Neuronal stem cell (in vitro differentiated cells): ENCODE measurements at regions not wholly inside any gene's neighbourhood (a gene's known extent, or its start where the extent isn't known, plus 50 kb on each side); places are given as distances from the start of the nearest gene placed in this dataset.

Source experiments
- DNase-seq: peaks from one replicate; pipeline ENCODE4 v3.0.0-alpha.2; 2013; ENCODE audit warnings: low spot score
- H2AFZ ChIP-seq: one replicate; pipeline ENCODE4 v1.6.1; 2013; ENCODE audit warnings: mild to moderate bottlenecking, low read length, inconsistent platforms
- H2AK5ac ChIP-seq: 2 replicates; pipeline ENCODE4 v1.6.1; 2013; ENCODE audit warnings: low read depth, mild to moderate bottlenecking, inconsistent platforms, low read length, moderate library complexity, mixed read lengths
- H2BK120ac ChIP-seq: 2 replicates; pipeline ENCODE4 v1.6.1; 2013; ENCODE audit warnings: low read depth, mild to moderate bottlenecking, inconsistent platforms, low read length, moderate library complexity, mixed read lengths
- H2BK12ac ChIP-seq: one replicate; pipeline ENCODE4 v1.6.1; 2013; ENCODE audit warnings: low read length, inconsistent platforms
- H2BK15ac ChIP-seq: 2 replicates; pipeline ENCODE4 v1.6.1; 2013; ENCODE audit warnings: mild to moderate bottlenecking, low read length, inconsistent platforms, mixed read lengths
- H2BK5ac ChIP-seq: one replicate; pipeline ENCODE4 v1.6.1; 2013; ENCODE audit warnings: inconsistent platforms, mild to moderate bottlenecking, low read length, moderate library complexity
- H3K14ac ChIP-seq: one replicate; pipeline ENCODE4 v1.6.1; 2013; ENCODE audit warnings: low read length, inconsistent platforms
- H3K18ac ChIP-seq: 2 replicates; pipeline ENCODE4 v1.6.1; 2013; ENCODE audit warnings: low read length, inconsistent platforms
- H3K23ac ChIP-seq: 2 replicates; pipeline ENCODE4 v1.6.1; 2013; ENCODE audit warnings: low read depth, mild to moderate bottlenecking, mixed read lengths, low read length, inconsistent platforms; ENCODE audit not compliant: poor library complexity
- H3K27ac ChIP-seq: replicated peaks from 3 replicates; pipeline ENCODE4 v1.5.1; 2013; ENCODE audit warnings: low read length, inconsistent platforms
- H3K27me3 ChIP-seq, 3 experiments: 2 replicates each; pipeline ENCODE4 v1.6.1; 2013; ENCODE audit warnings: low read length in 3 of 3, mild to moderate bottlenecking in 2 of 3, inconsistent platforms in 1 of 3, low read depth in 1 of 3, mixed read lengths in 1 of 3, moderate library complexity in 1 of 3; ENCODE audit not compliant: control insufficient read depth in 3 of 3, insufficient read depth in 3 of 3
- H3K36me3 ChIP-seq, 2 donors: replicated peaks in 1 of 2; 2 replicates each; pipeline ENCODE4 v1.6.1; 2013; ENCODE audit warnings: low read length in 2 of 2; ENCODE audit not compliant: control insufficient read depth in 2 of 2, insufficient read depth in 2 of 2
- H3K4ac ChIP-seq: 2 replicates; pipeline ENCODE4 v1.6.1; 2013; ENCODE audit warnings: inconsistent platforms, mild to moderate bottlenecking, low read length, moderate library complexity
- H3K4me1 ChIP-seq, 2 donors: 1 replicate in 1 of 2; 2 replicates in 1 of 2; pipeline ENCODE4 v1.6.1; 2013; ENCODE audit warnings: low read length in 2 of 2, low read depth in 1 of 2; ENCODE audit not compliant: control insufficient read depth in 2 of 2, insufficient read depth in 1 of 2
- H3K4me2 ChIP-seq: one replicate; pipeline ENCODE4 v1.6.1; 2013; ENCODE audit warnings: mild to moderate bottlenecking, low read length, inconsistent platforms; ENCODE audit not compliant: insufficient read depth, poor library complexity, severe bottlenecking
- H3K4me3 ChIP-seq, 2 donors: 2 replicates each; pipeline ENCODE4 v1.5.1; 2013; ENCODE audit warnings: low read length in 2 of 2, mild to moderate bottlenecking in 2 of 2, inconsistent platforms in 1 of 2, moderate library complexity in 1 of 2
- H3K79me1 ChIP-seq: one replicate; pipeline ENCODE4 v1.6.1; 2013; ENCODE audit warnings: low read depth, mild to moderate bottlenecking, inconsistent platforms, low read length, moderate library complexity
- H3K9ac ChIP-seq: one replicate; pipeline ENCODE4 v1.6.1; 2013; ENCODE audit warnings: mild to moderate bottlenecking, low read depth, low read length, inconsistent platforms; ENCODE audit not compliant: poor library complexity
- H3K9me3 ChIP-seq, 2 donors: replicated peaks in 1 of 2; 2 replicates each; pipeline versions ENCODE3 to v1.6.1; 2013; ENCODE audit warnings: low read length in 2 of 2, mild to moderate bottlenecking in 2 of 2, inconsistent platforms in 1 of 2, low read depth in 1 of 2, mixed read lengths in 1 of 2, moderate library complexity in 1 of 2; ENCODE audit not compliant: control insufficient read depth in 2 of 2, insufficient read depth in 1 of 2
- H4K8ac ChIP-seq: one replicate; pipeline ENCODE4 v1.6.1; 2013; ENCODE audit warnings: low read depth, mild to moderate bottlenecking, inconsistent platforms, low read length, moderate library complexity
- H4K91ac ChIP-seq: one replicate; pipeline ENCODE4 v1.6.1; 2013; ENCODE audit warnings: low read length, low read depth, mild to moderate bottlenecking, inconsistent platforms; ENCODE audit not compliant: poor library complexity
- WGBS, 2 donors: extraction: QIAGEN DNeasy Blood & Tissue Kit; methylation state at CpG; one replicate each; pipeline ENCODE4 v1.1.7; 2013; ENCODE audit warnings: missing lambda C conversion rate in 2 of 2, mixed read lengths in 1 of 2; ENCODE audit not compliant: insufficient read length in 2 of 2, insufficient replicate concordance in 1 of 2; ENCODE audit errors: extremely low coverage in 2 of 2; 5-methylcytosine and 5-hydroxymethylcytosine counted together

DNA sequence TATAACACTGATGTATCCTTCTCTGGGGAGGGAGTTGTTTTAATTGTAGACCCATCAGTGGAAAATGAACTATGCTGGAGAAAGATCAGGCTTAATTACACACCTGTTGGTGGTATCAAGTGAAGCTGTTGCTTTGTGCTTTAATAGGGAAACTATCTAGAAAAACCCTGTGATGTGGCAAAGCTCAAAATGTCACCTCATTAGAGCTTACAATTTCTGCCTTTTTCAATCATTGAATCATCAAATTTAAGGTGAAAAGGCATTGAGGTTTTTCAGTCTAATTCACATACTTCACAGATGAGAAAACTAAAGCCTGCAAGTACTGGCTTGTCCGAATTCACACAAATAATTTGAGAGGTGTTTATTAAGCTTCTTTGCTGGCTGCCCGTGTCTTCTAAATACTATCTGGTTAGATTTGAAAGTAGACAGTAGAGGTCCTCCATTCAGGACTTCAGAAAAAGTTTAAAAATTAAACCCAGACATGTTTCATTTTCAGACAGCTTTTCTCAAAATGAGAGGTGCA lies 143.3 kb upstream of the MAP3K7 start:
- Histone ChIP-seq H3K23ac (no peak overlapping the region), H3K4me3 (no peak overlapping the region), H3K9me3 (no peaks in the 10 kb centered on the region), H3K4me1 (no peaks in the 10 kb centered on the region), H2BK120ac (no peak overlapping the region), H3K27ac (no peak overlapping the region), H3K79me1 (no peaks in the 10 kb centered on the region), H3K4me2 (no peak overlapping the region), H3K27me3 (peaks cover 0 to 3% (median 0%) of the 10 kb centered on the region in 3 experiments), H3K14ac (no peak overlapping the region), H3K4ac (no peak overlapping the region), H4K8ac (no peak overlapping the region), H3K36me3 (no peaks in the 10 kb centered on the region), H2BK5ac (no peak overlapping the region), H2AFZ (no peak overlapping the region), H2BK15ac (no peak overlapping the region), H4K91ac (no peak overlapping the region), H3K18ac (no peak overlapping the region), H2BK12ac (no peak overlapping the region), H3K9ac (no peak overlapping the region), H2AK5ac (no peak overlapping the region)
- no peak for DNase-seq
- no CpG with 5 or more reads among the region's 2 CpGs for WGBS, 2 donors

DNA sequence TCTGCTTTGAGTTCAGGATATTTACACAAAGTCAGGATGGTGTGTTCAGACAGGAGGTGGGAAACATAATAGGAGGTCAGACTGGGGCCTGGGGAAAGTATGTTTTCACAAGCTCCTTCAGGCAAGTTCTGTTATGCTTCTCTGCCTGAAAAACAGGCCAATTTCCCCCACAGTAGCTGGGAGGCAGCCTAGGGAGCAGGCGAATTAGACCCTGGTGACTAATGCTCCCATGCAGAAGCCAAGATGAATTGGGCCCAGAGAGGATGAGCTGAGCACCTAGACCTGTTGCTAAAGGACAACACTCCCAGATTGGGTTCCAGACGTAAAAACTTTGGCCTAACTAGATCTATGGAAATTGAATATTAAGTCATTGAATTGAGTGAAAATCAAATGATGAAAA lies 142.2 kb upstream of the MAP3K7 start:
- no peak overlapping the region for H3K4ac ChIP-seq
- no peak overlapping the region for H2AFZ ChIP-seq
- H3K27me3 ChIP-seq, result peaks cover 0 to 3% (median 0%) of the 10 kb centered on the region in 3 experiments
- H2BK120ac ChIP-seq, result no peak overlapping the region
- H3K36me3 ChIP-seq, result no peaks in the 10 kb centered on the region
- no peaks in the 10 kb centered on the region for H3K79me1 ChIP-seq
- no peak overlapping the region for H2BK5ac ChIP-seq
- no peak overlapping the region for H3K4me2 ChIP-seq
- no peak overlapping the region for H2BK15ac ChIP-seq
- no peak for DNase-seq
- no peak overlapping the region for H4K91ac ChIP-seq
- no peak overlapping the region for H4K8ac ChIP-seq
- H2BK12ac ChIP-seq, result no peak overlapping the region
- no peak overlapping the region for H3K18ac ChIP-seq
- no peak overlapping the region for H3K27ac ChIP-seq
- no peaks in the 10 kb centered on the region for H3K9me3 ChIP-seq
- H3K14ac ChIP-seq, result no peak overlapping the region
- no peak overlapping the region for H3K9ac ChIP-seq
- WGBS, 2 donors, result no CpG with 5 or more reads among the region's 2 CpGs
- H3K23ac ChIP-seq, result no peak overlapping the region
- H3K4me1 ChIP-seq, result no peaks in the 10 kb centered on the region
- no peak overlapping the region for H3K4me3 ChIP-seq
- H2AK5ac ChIP-seq, result no peak overlapping the region

DNA sequence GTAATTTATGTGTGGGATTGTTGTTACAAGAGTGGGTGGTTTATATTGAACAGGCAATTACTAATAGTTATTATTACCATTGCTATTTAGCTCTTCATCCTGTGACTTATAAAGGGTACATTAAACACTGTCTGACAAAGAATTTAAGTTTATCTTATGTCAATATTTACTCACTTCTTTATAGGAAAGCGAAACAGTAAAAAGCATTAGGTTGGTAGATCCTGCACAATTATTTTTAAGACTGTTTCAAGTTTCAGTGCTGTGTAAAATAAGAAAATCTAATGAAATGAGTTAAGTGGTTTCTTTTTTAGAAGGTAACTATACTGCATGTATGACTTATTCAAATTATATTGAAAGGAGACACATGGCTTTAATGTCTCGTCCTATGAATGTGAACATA lies 135.8 kb upstream of the MAP3K7 start:
- Histone ChIP-seq H4K91ac (no peak overlapping the region), H3K18ac (no peak overlapping the region), H3K14ac (no peak overlapping the region), H2BK120ac (no peak overlapping the region), H2BK5ac (no peak overlapping the region), H3K23ac (no peak overlapping the region), H3K9me3 (no peaks in the 10 kb centered on the region), H3K27me3 (peaks cover 0 to under 1% (median 0%) of the 10 kb centered on the region in 3 experiments), H3K4me2 (no peak overlapping the region), H3K27ac (no peak overlapping the region), H2BK15ac (no peak overlapping the region), H3K9ac (no peak overlapping the region), H3K4me1 (no peaks in the 10 kb centered on the region), H3K36me3 (no peaks in the 10 kb centered on the region), H2AK5ac (no peak overlapping the region), H3K4me3 (no peak overlapping the region), H3K79me1 (no peaks in the 10 kb centered on the region), H3K4ac (no peak overlapping the region), H4K8ac (no peak overlapping the region), H2BK12ac (no peak overlapping the region), H2AFZ (no peak overlapping the region)
- WGBS, 2 donors, result no CpG with 5 or more reads among the region's 2 CpGs
- DNase-seq, result no peak

DNA sequence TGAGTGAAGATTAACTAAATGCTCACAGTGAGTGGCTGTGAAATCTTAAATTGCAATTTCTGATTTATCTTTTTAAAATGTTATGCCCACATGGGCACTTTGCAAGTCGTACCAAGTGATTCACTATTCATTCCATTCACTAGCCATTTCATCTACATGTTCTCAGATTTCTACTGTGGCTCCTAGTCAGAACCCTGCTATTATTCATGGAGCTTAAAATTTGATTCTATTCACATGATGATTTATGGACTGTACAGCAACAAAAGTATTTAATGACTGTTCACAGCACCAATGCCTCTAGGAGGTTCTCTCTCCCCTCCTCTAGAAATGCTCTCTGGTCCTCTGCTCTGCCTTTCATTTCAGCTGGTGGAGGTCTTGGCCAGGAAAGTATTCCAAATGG lies 133.5 kb upstream of the MAP3K7 start:
- H2BK15ac ChIP-seq, result no peak overlapping the region
- H3K27me3 ChIP-seq, result peaks cover 0 to 4% (median 0%) of the 10 kb centered on the region in 3 experiments
- no peak overlapping the region for H3K27ac ChIP-seq
- no peak overlapping the region for H3K23ac ChIP-seq
- H3K79me1 ChIP-seq, result no peaks in the 10 kb centered on the region
- no peak overlapping the region for H3K4ac ChIP-seq
- H2BK5ac ChIP-seq, result no peak overlapping the region
- H3K18ac ChIP-seq, result no peak overlapping the region
- no peak overlapping the region for H2BK120ac ChIP-seq
- H3K4me1 ChIP-seq, result peaks cover 0 to 2% of the 10 kb centered on the region in 2 donors
- H3K4me2 ChIP-seq, result no peak overlapping the region
- H3K14ac ChIP-seq, result no peak overlapping the region
- H3K9ac ChIP-seq, result no peak overlapping the region
- no peak overlapping the region for H4K8ac ChIP-seq
- H2AK5ac ChIP-seq, result no peak overlapping the region
- no peaks in the 10 kb centered on the region for H3K36me3 ChIP-seq
- no peaks in the 10 kb centered on the region for H3K9me3 ChIP-seq
- no peak for DNase-seq
- no peak overlapping the region for H3K4me3 ChIP-seq
- H4K91ac ChIP-seq, result no peak overlapping the region
- H2BK12ac ChIP-seq, result no peak overlapping the region
- no peak overlapping the region for H2AFZ ChIP-seq
- WGBS, 2 donors, result no CpG with 5 or more reads among the region's 1 CpG
